Keratinocyte (primary cell): ENCODE measurements at regions not wholly inside any gene's neighbourhood (a gene's known extent, or its start where the extent isn't known, plus 50 kb on each side); places are given as distances from the start of the nearest gene placed in this dataset.

Experiments used
- DNase-seq: peaks from one replicate; pipeline ENCODE4 v3.0.0-alpha.2; 2011; ENCODE audit warnings: low read depth, missing footprints, low spot score
- FAIRE-seq: peaks from 2 replicates; lab custom pipeline; 2011; peaks lifted over from hg19 to GRCh38; lab: Jason Lieb, UNC
- H2AFZ ChIP-seq: 2 replicates; pipeline ENCODE4 v1.6.0; 2012; ENCODE audit warnings: low read length, control low read depth, inconsistent platforms; ENCODE audit not compliant: control insufficient read depth
- H3K27ac ChIP-seq: 2 replicates; pipeline ENCODE4 v1.5.1; 2011; ENCODE audit warnings: low read length; ENCODE audit not compliant: control insufficient read depth, insufficient read depth
- H3K27me3 ChIP-seq: 3 replicates; pipeline ENCODE4 v1.6.0; 2011; ENCODE audit warnings: low read length; ENCODE audit not compliant: control insufficient read depth, insufficient read depth; ENCODE audit errors: extremely low read depth
- H3K36me3 ChIP-seq, 2 experiments: 2 replicates in 1 of 2; 3 replicates in 1 of 2; pipeline ENCODE4 v1.5.1; 2011; ENCODE audit warnings: low read length in 2 of 2, mild to moderate bottlenecking in 1 of 2; ENCODE audit not compliant: control insufficient read depth in 2 of 2, insufficient read depth in 2 of 2; ENCODE audit errors: extremely low read depth in 1 of 2
- H3K4me1 ChIP-seq: 3 replicates; pipeline ENCODE4 v1.5.1; 2011; ENCODE audit warnings: low read length; ENCODE audit not compliant: control insufficient read depth, insufficient read depth; ENCODE audit errors: extremely low read depth
- H3K4me2 ChIP-seq: 3 replicates; pipeline ENCODE4 v1.6.0; 2011; ENCODE audit warnings: low read depth, low read length; ENCODE audit not compliant: control insufficient read depth, insufficient read depth; ENCODE audit errors: extremely low read depth
- H3K4me3 ChIP-seq, 3 experiments: fragments of 200-600 bp in 1 of 3; sonication (generic) in 1 of 3; 2 replicates in 2 of 3; 3 replicates in 1 of 3; pipeline ENCODE4 v1.5.1; 2011 to 2016; ENCODE audit warnings: low read length in 3 of 3, mild to moderate bottlenecking in 3 of 3, control low read depth in 2 of 3, inconsistent platforms in 1 of 3, low read depth in 1 of 3, mixed read lengths in 1 of 3, mixed run types in 1 of 3, moderate library complexity in 1 of 3; ENCODE audit not compliant: control insufficient read depth in 2 of 3, insufficient read depth in 2 of 3; ENCODE audit errors: extremely low read depth in 1 of 3
- H3K79me2 ChIP-seq: 2 replicates; pipeline ENCODE4 v1.6.0; 2012; ENCODE audit warnings: low read length; ENCODE audit not compliant: control insufficient read depth, insufficient read depth
- H3K9ac ChIP-seq: 3 replicates; pipeline ENCODE4 v1.6.0; 2011; ENCODE audit warnings: low read length; ENCODE audit not compliant: control insufficient read depth, insufficient read depth; ENCODE audit errors: extremely low read depth
- H3K9me1 ChIP-seq: 3 replicates; pipeline ENCODE4 v1.6.0; 2011; ENCODE audit warnings: low read length; ENCODE audit not compliant: control insufficient read depth, insufficient read depth; ENCODE audit errors: extremely low read depth
- H3K9me3 ChIP-seq: 2 replicates; pipeline ENCODE4 v1.5.1; 2012; ENCODE audit warnings: low read depth, low read length; ENCODE audit not compliant: control insufficient read depth
- H4K20me1 ChIP-seq: 3 replicates; pipeline ENCODE4 v1.6.0; 2011; ENCODE audit warnings: low read length; ENCODE audit not compliant: control insufficient read depth, insufficient read depth; ENCODE audit errors: extremely low read depth
- CTCF ChIP-seq, 3 experiments: IDR thresholded peaks in 1 of 3; conservative IDR thresholded peaks in 1 of 3; optimal IDR thresholded peaks in 1 of 3; 2 replicates in 2 of 3; 3 replicates in 1 of 3; pipeline versions ENCODE3 to v1.5.1; 2011; ENCODE audit warnings: low read length in 3 of 3, mild to moderate bottlenecking in 3 of 3, moderate library complexity in 2 of 3, control low read depth in 1 of 3, inconsistent platforms in 1 of 3; ENCODE audit not compliant: insufficient read depth in 2 of 3; ENCODE audit errors: extremely low read depth in 1 of 3
- EZH2 ChIP-seq: IDR thresholded peaks from one replicate; pipeline ENCODE4 v1.6.1; 2012; ENCODE audit warnings: inconsistent platforms, mild to moderate bottlenecking, low read length, moderate library complexity
- dilution Hi-C: fragments of 300-500 bp; cut with MboI; formaldehyde crosslinking; loops from one replicate; pipeline ENCODE4 v1.7.0; 2020; ENCODE audit warnings: low sequenced_read_pairs; ENCODE audit not compliant: extremely low pct_ligation_motif_present

- FAIRE-seq (no peak), DNase-seq (no peak)
- Histone ChIP-seq H3K27me3 (no peaks in the 10 kb centered on the region), H2AFZ (no peak overlapping the region), H3K4me3 (no peak overlapping the region), H4K20me1 (no peaks in the 10 kb centered on the region), H3K27ac (no peak overlapping the region), H3K79me2 (no peaks in the 10 kb centered on the region), H3K36me3 (no peaks in the 10 kb centered on the region), H3K9me3 (no peaks in the 10 kb centered on the region), H3K9me1 (no peaks in the 10 kb centered on the region), H3K4me2 (no peak overlapping the region), H3K9ac (no peak overlapping the region), H3K4me1 (no peaks in the 10 kb centered on the region)
- dilution Hi-C loops: no loop called here
- TF ChIP-seq CTCF (optimal IDR thresholded peaks at IDR 0.05 in 1 of 3, IDR thresholded peaks at IDR 0.05 in 1 of 3, conservative IDR thresholded peaks at IDR 0.05 in 1 of 3; ENCODE audit: extremely low read depth in 1 of 3, insufficient read depth in 2 of 3, low read length in 3 of 3): no peak
Measured at GRCh38 chr13:34255711-34256110, 437.8 kb downstream of the RFC3 start.

GRCh38 chr13:34256236-34256635 lies 438.3 kb downstream of the RFC3 start:
- TF ChIP-seq EZH2 (no peak), CTCF (optimal IDR thresholded peaks at IDR 0.05 in 1 of 3, IDR thresholded peaks at IDR 0.05 in 1 of 3, conservative IDR thresholded peaks at IDR 0.05 in 1 of 3; ENCODE audit: extremely low read depth in 1 of 3, insufficient read depth in 2 of 3, low read length in 3 of 3) (no peak)
- Histone ChIP-seq H3K9me3 (no peaks in the 10 kb centered on the region), H3K4me2 (no peak overlapping the region), H3K9ac (no peak overlapping the region), H3K4me3 (no peak overlapping the region), H3K79me2 (no peaks in the 10 kb centered on the region), H3K27ac (no peak overlapping the region), H3K9me1 (no peaks in the 10 kb centered on the region), H4K20me1 (no peaks in the 10 kb centered on the region), H3K4me1 (no peaks in the 10 kb centered on the region), H3K27me3 (no peaks in the 10 kb centered on the region), H3K36me3 (no peaks in the 10 kb centered on the region), H2AFZ (no peak overlapping the region)
- DNase-seq: no peak
- dilution Hi-C loops: no loop called here
- no peak for FAIRE-seq
